Activated naive CD4-positive, alpha-beta T cell treated with anti-CD3 and anti-CD28 coated beads, Interleukin-2, amount 10 ng/mL, durations not matched to agents 7 days and 5 days (primary cell): ENCODE measurements at regions not wholly inside any gene's neighbourhood (a gene's known extent, or its start where the extent isn't known, plus 50 kb on each side); places are given as distances from the start of the nearest gene placed in this dataset.

Experiments used
- CTCF ChIA-PET: fragments of 350-600 bp; sonication (Branson Sonifier 250); formaldehyde crosslinking; loops from one replicate; lab custom pipeline; 2021; ENCODE audit warnings: antibody characterized with exemption; lab: Charles Lee
- DNase-seq: peaks from one replicate; pipeline ENCODE4 v3.0.0-alpha.2; 2020
- H3K27ac Mint-ChIP-seq: one replicate; pipeline ENCODE4 v1.8.0; 2021; ENCODE audit warnings: mild to moderate bottlenecking, moderate library complexity, mixed read lengths
- H3K27me3 Mint-ChIP-seq: one replicate; pipeline ENCODE4 v1.8.0; 2021; ENCODE audit warnings: mild to moderate bottlenecking, mixed read lengths
- H3K36me3 Mint-ChIP-seq: one replicate; pipeline ENCODE4 v1.8.0; 2021; ENCODE audit warnings: mixed read lengths
- H3K4me1 Mint-ChIP-seq: one replicate; pipeline ENCODE4 v1.8.0; 2021; ENCODE audit warnings: mixed read lengths
- H3K4me3 Mint-ChIP-seq: one replicate; pipeline ENCODE4 v1.8.0; 2021; ENCODE audit warnings: mild to moderate bottlenecking, moderate library complexity, mixed read lengths
- H3K9me3 Mint-ChIP-seq: one replicate; pipeline ENCODE4 v1.8.0; 2021; ENCODE audit warnings: mixed read lengths

- CTCF ChIA-PET = no interaction called here
- no peaks in the 10 kb centered on the region for H3K9me3 Mint-ChIP-seq
- H3K4me1 Mint-ChIP-seq = no peaks in the 10 kb centered on the region
- no peaks in the 10 kb centered on the region for H3K27me3 Mint-ChIP-seq
- H3K36me3 Mint-ChIP-seq = no peaks in the 10 kb centered on the region
- no peak overlapping the region for H3K27ac Mint-ChIP-seq
- H3K4me3 Mint-ChIP-seq = no peak overlapping the region
- DNase-seq = no peak
These were observed 218.7 kb upstream of the TACR3 start for GRCh38 chr4:103938488-103938887.

- no peak overlapping the region for H3K27ac Mint-ChIP-seq
- H3K27me3 Mint-ChIP-seq = no peaks in the 10 kb centered on the region
- H3K4me1 Mint-ChIP-seq = no peaks in the 10 kb centered on the region
- no peak for DNase-seq
- H3K9me3 Mint-ChIP-seq = no peaks in the 10 kb centered on the region
- CTCF ChIA-PET = no interaction called here
- H3K36me3 Mint-ChIP-seq = no peaks in the 10 kb centered on the region
- no peak overlapping the region for H3K4me3 Mint-ChIP-seq
These were observed 216.9 kb upstream of the TACR3 start for GRCh38 chr4:103936653-103937145.

- Mint-ChIP-seq H3K36me3 (no peaks in the 10 kb centered on the region), H3K9me3 (no peaks in the 10 kb centered on the region), H3K27ac (no peak overlapping the region), H3K27me3 (no peaks in the 10 kb centered on the region), H3K4me1 (no peaks in the 10 kb centered on the region), H3K4me3 (no peak overlapping the region)
- DNase-seq = no peak
- CTCF ChIA-PET = no interaction called here
These were observed 214.5 kb upstream of the TACR3 start for GRCh38 chr4:103934178-103934789.

- no peak overlapping the region for H3K4me3 Mint-ChIP-seq
- H3K27me3 Mint-ChIP-seq = no peaks in the 10 kb centered on the region
- H3K9me3 Mint-ChIP-seq = no peaks in the 10 kb centered on the region
- DNase-seq = no peak
- no peaks in the 10 kb centered on the region for H3K4me1 Mint-ChIP-seq
- CTCF ChIA-PET = no interaction called here
- no peak overlapping the region for H3K27ac Mint-ChIP-seq
- H3K36me3 Mint-ChIP-seq = no peaks in the 10 kb centered on the region
These were observed 208.6 kb upstream of the TACR3 start for GRCh38 chr4:103928370-103928769.

- DNase-seq = no peak
- H3K4me3 Mint-ChIP-seq = no peak overlapping the region
- no peaks in the 10 kb centered on the region for H3K4me1 Mint-ChIP-seq
- no peak overlapping the region for H3K27ac Mint-ChIP-seq
- H3K9me3 Mint-ChIP-seq = no peaks in the 10 kb centered on the region
- no peaks in the 10 kb centered on the region for H3K27me3 Mint-ChIP-seq
- CTCF ChIA-PET = no interaction called here
- no peaks in the 10 kb centered on the region for H3K36me3 Mint-ChIP-seq
These were observed 203.8 kb upstream of the TACR3 start for GRCh38 chr4:103923551-103923950.

GRCh38 chr4:103918214-103918613 is 198.4 kb upstream of the TACR3 start:
- CTCF ChIA-PET = no interaction called here
- no peaks in the 10 kb centered on the region for H3K27me3 Mint-ChIP-seq
- H3K4me3 Mint-ChIP-seq = no peak overlapping the region
- H3K9me3 Mint-ChIP-seq = no peaks in the 10 kb centered on the region
- H3K36me3 Mint-ChIP-seq = no peaks in the 10 kb centered on the region
- DNase-seq = no peak
- H3K27ac Mint-ChIP-seq = no peak overlapping the region
- no peaks in the 10 kb centered on the region for H3K4me1 Mint-ChIP-seq

GRCh38 chr4:103915224-103915869 is 195.6 kb upstream of the TACR3 start:
- Mint-ChIP-seq H3K9me3 (no peaks in the 10 kb centered on the region), H3K36me3 (no peaks in the 10 kb centered on the region), H3K27me3 (no peaks in the 10 kb centered on the region), H3K4me1 (no peaks in the 10 kb centered on the region), H3K4me3 (no peak overlapping the region), H3K27ac (no peak overlapping the region)
- CTCF ChIA-PET = no interaction called here
- DNase-seq = no peak

GRCh38 chr4:103907414-103907813 is 187.6 kb upstream of the TACR3 start:
- DNase-seq = no peak
- Mint-ChIP-seq H3K36me3 (no peaks in the 10 kb centered on the region), H3K9me3 (no peaks in the 10 kb centered on the region), H3K27ac (no peak overlapping the region), H3K4me1 (no peaks in the 10 kb centered on the region), H3K4me3 (no peak overlapping the region), H3K27me3 (no peaks in the 10 kb centered on the region)
- CTCF ChIA-PET = no interaction called here

GRCh38 chr4:103904123-103904522 is 184.3 kb upstream of the TACR3 start:
- Mint-ChIP-seq H3K4me1 (no peaks in the 10 kb centered on the region), H3K27me3 (no peaks in the 10 kb centered on the region), H3K9me3 (peaks cover 6% of the 10 kb centered on the region), H3K4me3 (no peak overlapping the region), H3K27ac (no peak overlapping the region), H3K36me3 (no peaks in the 10 kb centered on the region)
- CTCF ChIA-PET = no interaction called here
- DNase-seq = no peak

GRCh38 chr4:103902730-103903129 is 182.9 kb upstream of the TACR3 start:
- no peak overlapping the region for H3K27ac Mint-ChIP-seq
- CTCF ChIA-PET = no interaction called here
- H3K9me3 Mint-ChIP-seq = peaks cover 6% of the 10 kb centered on the region
- H3K4me1 Mint-ChIP-seq = no peaks in the 10 kb centered on the region
- H3K27me3 Mint-ChIP-seq = no peaks in the 10 kb centered on the region
- H3K4me3 Mint-ChIP-seq = no peak overlapping the region
- H3K36me3 Mint-ChIP-seq = no peaks in the 10 kb centered on the region
- no peak for DNase-seq

- DNase-seq = no peak
- no peaks in the 10 kb centered on the region for H3K4me1 Mint-ChIP-seq
- no peaks in the 10 kb centered on the region for H3K27me3 Mint-ChIP-seq
These were observed 176.2 kb upstream of the TACR3 start for GRCh38 chr4:103895876-103896465.

GRCh38 chr4:103892586-103892985 is 172.8 kb upstream of the TACR3 start:
- DNase-seq = no peak
- Mint-ChIP-seq H3K27me3 (no peaks in the 10 kb centered on the region), H3K9me3 (peaks cover 5% of the 10 kb centered on the region), H3K4me3 (no peak overlapping the region), H3K27ac (no peak overlapping the region), H3K4me1 (no peaks in the 10 kb centered on the region), H3K36me3 (no peaks in the 10 kb centered on the region)
- CTCF ChIA-PET = no interaction called here

More at GRCh38 chr4:103895876-103896465, 176.2 kb upstream of the TACR3 start:
- H3K27ac Mint-ChIP-seq = no peak overlapping the region
- H3K9me3 Mint-ChIP-seq = peaks cover 3% of the 10 kb centered on the region
- H3K4me3 Mint-ChIP-seq = no peak overlapping the region
- CTCF ChIA-PET = no interaction called here
- no peaks in the 10 kb centered on the region for H3K36me3 Mint-ChIP-seq

- Mint-ChIP-seq H3K9me3 (peaks cover 2% of the 10 kb centered on the region), H3K36me3 (no peaks in the 10 kb centered on the region), H3K4me1 (no peaks in the 10 kb centered on the region), H3K27ac (no peak overlapping the region), H3K27me3 (no peaks in the 10 kb centered on the region), H3K4me3 (no peak overlapping the region)
- no peak for DNase-seq
- CTCF ChIA-PET = no interaction called here
These were observed 167.4 kb upstream of the TACR3 start for GRCh38 chr4:103887191-103887590.

- Mint-ChIP-seq H3K27ac (no peak overlapping the region), H3K27me3 (no peaks in the 10 kb centered on the region), H3K4me3 (no peak overlapping the region), H3K4me1 (no peaks in the 10 kb centered on the region), H3K36me3 (no peaks in the 10 kb centered on the region), H3K9me3 (peaks cover 2% of the 10 kb centered on the region)
- CTCF ChIA-PET = no interaction called here
- DNase-seq = no peak
These were observed 165.4 kb upstream of the TACR3 start for GRCh38 chr4:103885152-103885551.

GRCh38 chr4:103867311-103867710 is 147.5 kb upstream of the TACR3 start:
- Mint-ChIP-seq H3K36me3 (no peaks in the 10 kb centered on the region), H3K9me3 (no peaks in the 10 kb centered on the region), H3K27me3 (no peaks in the 10 kb centered on the region), H3K4me1 (no peaks in the 10 kb centered on the region), H3K4me3 (no peak overlapping the region), H3K27ac (no peak overlapping the region)
- no peak for DNase-seq
- CTCF ChIA-PET = no interaction called here
